Adrenal gland (tissue), 9 donors: ENCODE measurements at regions not wholly inside any gene's neighbourhood (a gene's known extent, or its start where the extent isn't known, plus 50 kb on each side); places are given as distances from the start of the nearest gene placed in this dataset.

Experiments
- DNase-seq, 7 donors: peaks; one replicate each; pipeline ENCODE4 v3.0.0-alpha.2; 2019 to 2020
- H3K27ac ChIP-seq, 5 donors: fragments of 200-600 bp; sonication (generic) in 4 of 5; 1 replicate in 3 of 5; 2 replicates in 2 of 5; pipeline versions ENCODE4 v1.5.1 to v1.8.0; 2016 to 2020; ENCODE audit warnings: mild to moderate bottlenecking in 1 of 5
- H3K27me3 ChIP-seq: fragments of 200-600 bp; 2 replicates; pipeline ENCODE4 v1.8.0; 2021
- H3K36me3 ChIP-seq, 2 donors: fragments of 200-600 bp; replicated peaks in 1 of 2; 1 replicate in 1 of 2; 2 replicates in 1 of 2; pipeline versions ENCODE4 v1.5.1 to v1.8.0; 2018 to 2022
- H3K4me1 ChIP-seq, 2 donors: fragments of 200-600 bp; replicated peaks in 1 of 2; 1 replicate in 1 of 2; 2 replicates in 1 of 2; pipeline versions ENCODE4 v1.5.1 to v1.8.0; 2018 to 2021
- H3K4me3 ChIP-seq, 4 donors: fragments of 200-600 bp; sonication (generic) in 3 of 4; one replicate each; pipeline ENCODE4 v1.5.1; 2016 to 2018
- H3K9me3 ChIP-seq, 3 donors: fragments of 200-600 bp; sonication (generic) in 1 of 3; replicated peaks in 1 of 3; 1 replicate in 2 of 3; 2 replicates in 1 of 3; pipeline versions ENCODE4 v1.5.1 to v1.8.0; 2016 to 2021
- CTCF ChIP-seq, 6 experiments: fragments of 450-650 bp in 4 of 6; fragments of 200-600 bp in 2 of 6; sonication (generic) in 1 of 6; IDR thresholded peaks; 1 replicate in 5 of 6; 2 replicates in 1 of 6; pipeline versions ENCODE4 v1.5.1 to v1.8.0; 2016 to 2021; ENCODE audit warnings: antibody characterized with exemption in 6 of 6, mild to moderate bottlenecking in 2 of 6, moderate library complexity in 1 of 6
- POLR2A ChIP-seq, 2 donors: fragments of 450-650 bp; IDR thresholded peaks; one replicate each; pipeline ENCODE4 v1.6.1; 2017; ENCODE audit warnings: antibody characterized with exemption in 2 of 2, mild to moderate bottlenecking in 2 of 2, moderate library complexity in 1 of 2
- WGBS, 4 donors: extraction: QIAGEN DNeasy Blood & Tissue Kit in 2 of 4; methylation state at CpG; one replicate each; pipeline versions ENCODE4 v1.1.5 to v1.1.7; 2013 to 2017; 5-methylcytosine and 5-hydroxymethylcytosine counted together
- intact Hi-C, 2 donors: fragments of 100-400 bp; cut with DNase I; formaldehyde crosslinking; loops; one replicate each; pipeline versions ENCODE4 v1.14.1 to v1.15.0; 2022 to 2023
- donor health status: healthy with polysubstance abuse.
- donor health status: Bipolar disorder and iron deficiency.
- donor health status: DM: yes; HTN: yes; CAD: no.
- donor health status: DM: no; HTN: no; CAD: no.
- donor health status: DM: no; HTN: no; CAD: no.

- intact Hi-C loops = loop anchor here (5.0 to 10.0 kb wide), 5 partner anchors 292 to 912 kb away; no protein-coding TSS in a partner anchor
- Histone ChIP-seq H3K4me1 (no peaks in the 10 kb centered on the region), H3K27me3 (no peaks in the 10 kb centered on the region), H3K9me3 (no peaks in the 10 kb centered on the region), H3K36me3 (no peaks in the 10 kb centered on the region), H3K27ac (no peak overlapping the region), H3K4me3 (no peak overlapping the region)
- DNase-seq = peak; percentile 79 to 94 (median 85)
- TF ChIP-seq POLR2A (IDR thresholded peaks at IDR 0.05) (no peak), CTCF (IDR thresholded peaks at IDR 0.05) (peak; percentile 57 to 82 (median 76))
- 9 to 13% (median 10%) methylated on average over 8 of the region's 8 CpGs for WGBS, 4 donors
Measured at GRCh38 chr1:29793101-29793546, 556.8 kb downstream of the PTPRU start.

- WGBS, 4 donors = 68 to 76% (median 71%) methylated on average over 6 of the region's 6 CpGs
- H3K27ac ChIP-seq = no peak overlapping the region
- no peak overlapping the region for H3K4me3 ChIP-seq
- H3K4me1 ChIP-seq = no peaks in the 10 kb centered on the region
- no peaks in the 10 kb centered on the region for H3K36me3 ChIP-seq
- H3K9me3 ChIP-seq = no peaks in the 10 kb centered on the region
- intact Hi-C loops = loop anchor here (5.0 to 10.0 kb wide), 5 partner anchors 295 to 915 kb away; no protein-coding TSS in a partner anchor
- TF ChIP-seq POLR2A (IDR thresholded peaks at IDR 0.05) = no peak
- TF ChIP-seq CTCF (IDR thresholded peaks at IDR 0.05) = no peak
- DNase-seq = peak in 1 of 7 donors; percentile 38
- no peaks in the 10 kb centered on the region for H3K27me3 ChIP-seq
Measured at GRCh38 chr1:29789910-29790247, 553.6 kb downstream of the PTPRU start.

GRCh38 chr1:29789221-29789909 lies 553.0 kb downstream of the PTPRU start:
- no peaks in the 10 kb centered on the region for H3K4me1 ChIP-seq
- no peak overlapping the region for H3K4me3 ChIP-seq
- 52 to 68% (median 56%) methylated on average over 4 to 10 of the region's 10 CpGs for WGBS, 4 donors
- H3K9me3 ChIP-seq = no peaks in the 10 kb centered on the region
- peak in 1 of 7 donors; percentile 31 for DNase-seq
- no peak for TF ChIP-seq POLR2A (IDR thresholded peaks at IDR 0.05)
- TF ChIP-seq CTCF (IDR thresholded peaks at IDR 0.05) = no peak
- no peaks in the 10 kb centered on the region for H3K36me3 ChIP-seq
- H3K27me3 ChIP-seq = no peaks in the 10 kb centered on the region
- intact Hi-C loops = no loop called here
- no peak overlapping the region for H3K27ac ChIP-seq

- Histone ChIP-seq H3K4me1 (no peaks in the 10 kb centered on the region), H3K36me3 (no peaks in the 10 kb centered on the region), H3K9me3 (no peaks in the 10 kb centered on the region), H3K27ac (no peak overlapping the region), H3K27me3 (peaks cover 5% of the 10 kb centered on the region), H3K4me3 (no peak overlapping the region)
- intact Hi-C loops = no loop called here
- WGBS, 4 donors = 79 to 87% (median 83%) methylated on average over 10 to 13 of the region's 13 CpGs
- TF ChIP-seq CTCF (IDR thresholded peaks at IDR 0.05) (no peak), POLR2A (IDR thresholded peaks at IDR 0.05) (no peak)
- DNase-seq = peak in 1 of 7 donors; percentile 39
Measured at GRCh38 chr1:29786791-29787732, 550.7 kb downstream of the PTPRU start.
